ENCODE measurements at regions not wholly inside any gene's neighbourhood (a gene's known extent, or its start where the extent isn't known, plus 50 kb on each side); places are given as distances from the start of the nearest gene placed in this dataset.
"Not testable (repeated sequence)": the region's sequence is repeated elsewhere in the genome, so short reads cannot be mapped to it uniquely, and the experiment has no call there.

DNA sequence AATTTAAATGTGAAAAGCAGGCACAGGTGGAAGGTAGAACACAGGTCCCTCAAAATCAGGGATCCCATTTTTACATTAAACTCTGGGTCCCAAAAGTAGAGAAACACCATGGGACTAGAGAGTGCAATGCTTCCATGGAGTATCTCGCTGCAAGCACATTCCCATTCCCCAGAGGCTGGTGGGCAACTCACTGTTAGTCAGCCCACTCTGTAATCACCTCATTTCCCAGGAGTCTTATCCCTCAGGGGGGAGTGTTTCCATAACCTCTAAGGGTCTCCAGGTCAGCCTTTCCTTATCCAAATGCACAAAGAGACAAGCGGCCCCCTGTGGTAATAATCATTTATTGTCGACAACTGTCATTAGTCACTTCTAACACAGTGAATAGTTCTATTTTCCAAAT is 490.1 kb upstream of the LRRC7 start:
- DNase-seq (ENCODE audit: low read depth) = no peak
- H3K4me3 ChIP-seq (ENCODE audit: low read length) = no peak overlapping the region
- TF ChIP-seq CTCF (conservative IDR thresholded peaks at IDR 0.05; ENCODE audit: low read depth, low read length) = no peak

DNA sequence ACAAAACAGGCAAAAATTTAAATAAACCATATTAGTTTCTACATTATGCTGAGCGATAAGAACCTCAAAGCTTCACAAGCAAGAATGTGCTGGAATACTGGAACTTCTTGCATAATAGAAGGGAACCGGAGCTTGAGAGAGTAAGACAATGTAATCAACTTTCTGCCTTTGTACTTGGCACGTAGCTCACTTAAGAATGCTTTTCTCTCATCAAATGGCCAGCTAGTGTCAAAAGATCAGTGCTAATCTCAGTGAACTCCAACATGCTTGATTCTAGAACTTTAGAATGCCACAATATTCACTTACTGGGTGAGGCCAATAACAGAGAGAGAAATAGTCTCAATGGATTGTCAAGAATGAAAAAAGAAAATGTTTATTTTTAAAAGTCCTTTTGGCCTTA is 486.1 kb upstream of the LRRC7 start:
- TF ChIP-seq CTCF (conservative IDR thresholded peaks at IDR 0.05; ENCODE audit: low read depth, low read length) = no peak
- no peak overlapping the region for H3K4me3 ChIP-seq (ENCODE audit: low read length)
- peak; percentile 2 for DNase-seq (ENCODE audit: low read depth)

DNA sequence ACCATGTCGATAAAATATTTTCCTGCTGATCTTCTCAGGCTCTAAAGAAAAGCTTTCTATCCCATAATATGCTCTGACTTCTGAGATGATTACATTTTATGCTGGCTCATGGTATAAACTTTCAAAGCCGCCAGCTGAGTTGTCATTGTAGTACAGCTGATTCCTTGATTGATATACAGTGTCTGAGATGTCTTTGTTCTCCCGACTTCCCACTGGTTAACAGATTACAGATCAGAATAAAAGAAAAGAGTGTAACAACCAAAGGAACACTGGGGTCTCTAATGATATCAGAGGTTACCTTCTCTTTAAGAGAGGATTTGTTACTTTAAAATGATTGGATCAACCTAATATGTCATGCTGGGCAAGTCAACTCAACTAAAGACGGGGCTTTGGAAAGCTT is 485.4 kb upstream of the LRRC7 start:
- TF ChIP-seq CTCF (conservative IDR thresholded peaks at IDR 0.05; ENCODE audit: low read depth, low read length) = no peak
- no peak for DNase-seq (ENCODE audit: low read depth)
- H3K4me3 ChIP-seq (ENCODE audit: low read length) = no peak overlapping the region

DNA sequence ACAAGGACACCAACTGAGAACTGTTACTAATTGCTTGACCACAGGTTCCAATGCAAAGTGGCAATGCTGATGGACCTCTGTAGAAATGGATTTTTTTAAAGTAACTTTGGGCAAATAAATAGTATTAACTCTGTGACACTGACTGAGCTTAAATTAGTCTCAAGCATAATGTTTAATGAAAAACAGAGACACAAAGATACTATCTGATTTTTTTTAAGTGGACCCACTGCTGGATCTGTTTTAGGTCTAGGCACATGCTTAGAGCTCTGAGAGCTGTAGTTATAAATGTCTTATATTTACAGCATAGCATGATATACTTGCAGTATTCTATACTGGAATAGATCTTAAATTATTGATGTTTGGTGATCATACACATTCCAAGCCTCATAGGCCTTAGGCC is 481.6 kb upstream of the LRRC7 start:
- no peak for DNase-seq (ENCODE audit: low read depth)
- no peak overlapping the region for H3K4me3 ChIP-seq (ENCODE audit: low read length)
- no peak for TF ChIP-seq CTCF (conservative IDR thresholded peaks at IDR 0.05; ENCODE audit: low read depth, low read length)

DNA sequence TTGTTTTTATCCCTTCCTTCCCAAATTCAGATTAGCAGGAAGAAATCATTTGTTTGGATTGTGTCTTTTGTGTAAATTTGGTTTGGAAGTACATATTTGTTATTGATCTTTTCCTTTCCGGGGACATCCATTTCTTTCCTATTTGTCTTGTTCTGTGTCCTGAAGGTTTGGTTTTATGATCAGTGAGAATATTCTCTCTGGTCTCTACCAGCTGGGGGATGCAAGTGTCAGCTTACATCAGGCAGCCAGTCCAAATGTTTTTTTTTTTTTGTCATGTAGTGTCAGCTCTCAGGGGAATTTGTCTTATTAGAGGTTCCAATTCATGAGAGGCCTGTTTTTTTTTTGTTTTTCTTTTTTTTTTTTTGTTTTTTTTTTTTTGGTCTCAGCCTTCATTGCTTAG is 479.2 kb upstream of the LRRC7 start:
- DNase-seq (ENCODE audit: low read depth) = no peak
- H3K4me3 ChIP-seq (ENCODE audit: low read length) = no peak overlapping the region
- TF ChIP-seq CTCF (conservative IDR thresholded peaks at IDR 0.05; ENCODE audit: low read depth, low read length) = no peak

DNA sequence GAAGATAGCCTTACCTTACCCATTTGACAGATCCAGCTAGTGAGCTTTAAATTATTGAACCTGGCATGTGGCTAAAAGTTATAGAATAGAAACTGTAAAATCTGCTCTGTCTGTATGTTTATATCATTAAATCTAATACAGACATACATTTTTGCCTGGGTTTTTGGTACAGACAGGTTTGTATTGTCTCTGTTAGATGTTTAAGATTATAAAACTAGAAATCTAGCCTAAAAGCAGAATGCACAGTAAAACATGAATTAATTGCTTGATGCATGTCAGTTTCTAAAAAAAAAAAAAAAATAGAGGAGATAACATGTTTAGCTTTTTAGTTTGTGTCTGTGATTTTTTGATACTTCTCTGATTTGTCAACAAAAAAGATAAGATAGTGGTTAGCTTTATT is 477.6 kb upstream of the LRRC7 start:
- no peak for TF ChIP-seq CTCF (conservative IDR thresholded peaks at IDR 0.05; ENCODE audit: low read depth, low read length)
- no peak overlapping the region for H3K4me3 ChIP-seq (ENCODE audit: low read length)

GRCh38 chr1:69090752-69091151 is 477.0 kb upstream of the LRRC7 start:
- no peak for TF ChIP-seq CTCF (conservative IDR thresholded peaks at IDR 0.05; ENCODE audit: low read depth, low read length)
- H3K4me3 ChIP-seq (ENCODE audit: low read length) = no peak overlapping the region
- DNase-seq (ENCODE audit: low read depth) = no peak

More for the DNA sequence above, 477.6 kb upstream of the LRRC7 start:
- no peak for DNase-seq (ENCODE audit: low read depth)

- not testable (repeated sequence) for DNase-seq (ENCODE audit: low read depth); H3K4me3 ChIP-seq (ENCODE audit: low read length)
These were observed 465.7 kb upstream of the LRRC7 start for GRCh38 chr1:69102058-69102457.

All from retinal pigment epithelial cell (primary cell).